ENCODE measurements at regions not wholly inside any gene's neighbourhood (a gene's known extent, or its start where the extent isn't known, plus 50 kb on each side); places are given as distances from the start of the nearest gene placed in this dataset.

GRCh38 chr10:31686599-31686998 is 242.0 kb downstream of the ARHGAP12 start:
- ChIA-PET CTCF (no interaction called here), POLR2A (ENCODE audit: unreplicated experiment) (no interaction called here)
- DNase-seq: no peak

More at GRCh38 chr10:31686599-31686998, 242.0 kb downstream of the ARHGAP12 start:
- Histone ChIP-seq H3K27ac (ENCODE audit: insufficient read depth, low read length) (no peak overlapping the region), H3K4ac (ENCODE audit: low read depth, low read length) (no peak overlapping the region), H2BK20ac (ENCODE audit: low read depth, low read length) (no peak overlapping the region), H2AK5ac (ENCODE audit: low read depth, low read length) (no peak overlapping the region), H3K9me3 (ENCODE audit: control insufficient read depth, insufficient read depth, low read length) (peaks cover 23% of the 10 kb centered on the region), H2BK15ac (ENCODE audit: low read depth, low read length) (no peak overlapping the region), H3K18ac (ENCODE audit: low read depth, low read length) (no peak overlapping the region), H2AK9ac (replicated peaks; ENCODE audit: low read depth, low read length, poor library complexity) (no peak overlapping the region), H2BK120ac (ENCODE audit: low read depth, low read length) (no peak overlapping the region), H4K8ac (ENCODE audit: low read depth in 2 of 2, low read length in 2 of 2) (no peak overlapping the region), H2BK5ac (ENCODE audit: low read depth, low read length, poor library complexity, severe bottlenecking) (no peak overlapping the region), H2AFZ (replicated peaks; ENCODE audit: low read length, poor library complexity) (no peak overlapping the region), H3K4me1 (ENCODE audit: control insufficient read depth, insufficient read depth, low read length) (no peaks in the 10 kb centered on the region), H3K23ac (ENCODE audit: low read depth, low read length) (no peak overlapping the region), H3K9me1 (ENCODE audit: insufficient read depth, low read length) (no peaks in the 10 kb centered on the region), H3K14ac (replicated peaks; ENCODE audit: low read depth, low read length) (no peak overlapping the region), H3K4me2 (ENCODE audit: low read depth, low read length) (no peak overlapping the region), H4K20me1 (ENCODE audit: insufficient read depth, low read length) (no peaks in the 10 kb centered on the region), H4K91ac (ENCODE audit: insufficient read depth, low read depth, low read length) (no peak overlapping the region), H4K5ac (ENCODE audit: low read depth, low read length) (no peak overlapping the region), H3K9ac (ENCODE audit: low read depth, low read length) (no peak overlapping the region), H3K27me3 (ENCODE audit: control insufficient read depth, insufficient read depth, low read length) (no peaks in the 10 kb centered on the region), H3K4me3 (ENCODE audit: insufficient read depth, low read depth, low read length) (no peak overlapping the region), H3K36me3 (ENCODE audit: control insufficient read depth, insufficient read depth, low read length) (no peaks in the 10 kb centered on the region), H3K56ac (ENCODE audit: extremely low read depth, insufficient read depth, low read length) (no peak overlapping the region), H3K79me1 (ENCODE audit: low read depth in 1 of 2, low read length in 2 of 2) (no peaks in the 10 kb centered on the region)
- TF ChIP-seq RFX5 (IDR thresholded peaks at IDR 0.05; ENCODE audit: low read depth, low read length) (no peak), CEBPB (IDR thresholded peaks at IDR 0.05; ENCODE audit: low read depth, low read length) (no peak), RAD21 (IDR thresholded peaks at IDR 0.05; ENCODE audit: low read length) (no peak), SMC3 (IDR thresholded peaks at IDR 0.05; ENCODE audit: low read depth, low read length) (no peak), FOS (IDR thresholded peaks at IDR 0.05; ENCODE audit: low read depth, low read length) (no peak)
- no peak for ATAC-seq (ENCODE audit: low read depth)
- in situ Hi-C loops (cut with MboI; ENCODE audit: low sequenced_read_pairs): no loop called here
- intact Hi-C loops (cut with micrococcal nuclease): no loop called here
- dilution Hi-C loops (cut with HindIII; ENCODE audit: low sequenced_read_pairs, unreplicated experiment): no loop called here
- no TSS peak for BruUV-seq (replicated peaks)
